ENCODE measurements at regions not wholly inside any gene's neighbourhood (a gene's known extent, or its start where the extent isn't known, plus 50 kb on each side); places are given as distances from the start of the nearest gene placed in this dataset.

- Histone ChIP-seq H2BK15ac (ENCODE audit: low read length) (no peak overlapping the region), H3K23ac (ENCODE audit: insufficient read length) (no peak overlapping the region), H4K91ac (replicated peaks; ENCODE audit: insufficient read length, low read length) (no peak overlapping the region), H2AFZ (ENCODE audit: low read length) (no peak overlapping the region), H2AK5ac (ENCODE audit: low read depth, low read length) (no peak overlapping the region), H4K8ac (ENCODE audit: extremely low read depth, insufficient read depth, low read length) (no peak overlapping the region), H2BK20ac (ENCODE audit: low read length) (no peak overlapping the region), H3K36me3 (ENCODE audit: control insufficient read depth in 2 of 4, insufficient read depth in 4 of 4, low read length in 3 of 4) (no peaks in the 10 kb centered on the region), H3K14ac (ENCODE audit: insufficient read length) (no peak overlapping the region), H3K79me1 (ENCODE audit: low read depth, low read length) (no peaks in the 10 kb centered on the region), H3K9ac (replicated peaks in 1 of 4; ENCODE audit: extremely low read depth in 1 of 4, low read depth in 3 of 4, low read length in 3 of 4) (no peak overlapping the region), H3K27me3 (replicated peaks in 1 of 4; ENCODE audit: control insufficient read depth in 3 of 4, extremely low read depth in 1 of 4, insufficient read depth in 3 of 4, low read length in 3 of 4) (no peaks in the 10 kb centered on the region), H3K4me3 (ENCODE audit: extremely low read depth in 1 of 4, insufficient read depth in 2 of 4, low read depth in 3 of 4, low read length in 4 of 4) (no peak overlapping the region), H2BK5ac (ENCODE audit: low read depth, low read length) (no peak overlapping the region), H4K20me1 (replicated peaks in 1 of 2; ENCODE audit: control insufficient read depth in 1 of 2, insufficient read depth in 2 of 2, low read length in 2 of 2) (no peaks in the 10 kb centered on the region), H2BK12ac (ENCODE audit: low read depth, low read length) (no peak overlapping the region), H3K18ac (ENCODE audit: extremely low read depth, low read length) (no peak overlapping the region), H3K23me2 (ENCODE audit: low read depth, low read length) (no peaks in the 10 kb centered on the region), H3K4ac (replicated peaks; ENCODE audit: insufficient read length, low read depth, low read length) (no peak overlapping the region), H3K4me1 (replicated peaks in 1 of 4; ENCODE audit: control insufficient read depth in 3 of 4, insufficient read depth in 4 of 4, low read length in 3 of 4) (peaks cover 0 to 2% (median 0%) of the 10 kb centered on the region in 4 experiments; a peak in 1 of 7 replicates), H4K5ac (ENCODE audit: insufficient read length, low read depth, low read length) (no peak overlapping the region), H3K4me2 (ENCODE audit: insufficient read depth in 1 of 2, low read depth in 2 of 2, low read length in 2 of 2) (no peak overlapping the region), H3K79me2 (ENCODE audit: control insufficient read depth in 1 of 2, insufficient read depth in 2 of 2, low read length in 2 of 2) (no peaks in the 10 kb centered on the region), H3K9me3 (ENCODE audit: insufficient read depth in 2 of 2, low read depth in 1 of 2, low read length in 1 of 2) (no peaks in the 10 kb centered on the region), H3K56ac (replicated peaks; ENCODE audit: insufficient read length, low read depth, low read length) (no peak overlapping the region), H3K27ac (ENCODE audit: low read depth, low read length) (no peak overlapping the region), H2BK120ac (replicated peaks; ENCODE audit: low read depth, low read length) (no peak overlapping the region)
- FAIRE-seq (no peak), DNase-seq (ENCODE audit: low read depth in 1 of 2, low spot score in 2 of 2) (no peak)
- 96% methylated on average over 7 of the region's 7 CpGs; no CpG with 5 or more reads in 1 of the 2 experiments for WGBS, 2 experiments (ENCODE audit: extremely low coverage in 1 of 2, insufficient coverage in 1 of 2, insufficient read length in 1 of 2, insufficient replicate concordance in 2 of 2, low coverage in 1 of 2, low lambda C conversion rate in 2 of 2, missing lambda C conversion rate in 1 of 2)
- POLR2A ChIA-PET (ENCODE audit: partially characterized antibody): no interaction called here
- TF ChIP-seq RNF2 (IDR thresholded peaks at IDR 0.05; ENCODE audit: borderline replicate concordance, low read depth, low read length, missing control alignments, poor library complexity, severe bottlenecking) (no peak), EGR1 (IDR thresholded peaks at IDR 0.05; ENCODE audit: borderline replicate concordance, low read depth, low read length) (no peak), ATF2 (IDR thresholded peaks at IDR 0.05; ENCODE audit: low read length) (no peak), EP300 (IDR thresholded peaks at IDR 0.05; ENCODE audit: borderline replicate concordance in 1 of 2, low read depth in 2 of 2, low read length in 2 of 2) (no peak), BACH1 (IDR thresholded peaks at IDR 0.05; ENCODE audit: low read length) (no peak), CTBP2 (IDR thresholded peaks at IDR 0.05; ENCODE audit: borderline replicate concordance, insufficient read depth, insufficient read length, low read length) (no peak)
- CTCF ChIA-PET (ENCODE audit: partially characterized antibody): interaction anchor here (0.6 to 2.4 kb wide), 3 partner anchors 8 to 878 kb away, joined by 3 to 4 read pairs (median 3); no protein-coding TSS in a partner anchor
These were observed 308.0 kb upstream of the PUM3 start for GRCh38 chr9:3151672-3152576.
